Calu3 (cell line): ENCODE measurements at regions not wholly inside any gene's neighbourhood (a gene's known extent, or its start where the extent isn't known, plus 50 kb on each side); places are given as distances from the start of the nearest gene placed in this dataset.

Source experiments
- BruUV-seq: library from RNA; stranded (reverse); fragments of 400-500 nt; replicated peaks from 2 replicates; lab custom pipeline; 2021; lab: Mats Ljungman, UMichigan
- CTCF ChIA-PET: fragments of 300-600 bp; sonication (Branson Sonifier 250); formaldehyde crosslinking; loops from one replicate; lab custom pipeline; 2022; ENCODE audit warnings: antibody characterized with exemption; lab: Charles Lee
- DNase-seq: peaks from one replicate; pipeline ENCODE4 v3.0.0; 2022
- H3K27ac Mint-ChIP-seq: one replicate; pipeline ENCODE4 v1.8.0; 2022; ENCODE audit warnings: mixed read lengths; ENCODE audit not compliant: unreplicated experiment
- H3K27me3 Mint-ChIP-seq: one replicate; pipeline ENCODE4 v1.8.0; 2022; ENCODE audit warnings: mixed read lengths; ENCODE audit not compliant: unreplicated experiment
- H3K36me3 Mint-ChIP-seq: one replicate; pipeline ENCODE4 v1.8.0; 2022; ENCODE audit warnings: mild to moderate bottlenecking, moderate library complexity, mixed read lengths; ENCODE audit not compliant: insufficient read depth, unreplicated experiment
- H3K4me1 Mint-ChIP-seq: one replicate; pipeline ENCODE4 v1.8.0; 2022; ENCODE audit warnings: mild to moderate bottlenecking, low read depth, mixed read lengths; ENCODE audit not compliant: unreplicated experiment
- H3K4me3 Mint-ChIP-seq: one replicate; pipeline ENCODE4 v1.8.0; 2022; ENCODE audit warnings: mild to moderate bottlenecking, low read depth, moderate library complexity, mixed read lengths; ENCODE audit not compliant: unreplicated experiment
- H3K9me3 Mint-ChIP-seq: one replicate; pipeline ENCODE4 v1.8.0; 2022; ENCODE audit warnings: low read depth, mixed read lengths; ENCODE audit not compliant: unreplicated experiment
- intact Hi-C: fragments of 100-400 bp; cut with micrococcal nuclease; formaldehyde crosslinking; loops from one replicate; pipeline ENCODE4 v1.10.0; 2022; ENCODE audit not compliant: unreplicated experiment
- TF ChIP-seq, protein P1 (sequence below): fragments of 200-600 bp; IDR thresholded peaks from one replicate; pipeline ENCODE4 v1.8.0; 2022; ENCODE audit warnings: antibody characterized with exemption; ENCODE audit not compliant: unreplicated experiment

DNA sequence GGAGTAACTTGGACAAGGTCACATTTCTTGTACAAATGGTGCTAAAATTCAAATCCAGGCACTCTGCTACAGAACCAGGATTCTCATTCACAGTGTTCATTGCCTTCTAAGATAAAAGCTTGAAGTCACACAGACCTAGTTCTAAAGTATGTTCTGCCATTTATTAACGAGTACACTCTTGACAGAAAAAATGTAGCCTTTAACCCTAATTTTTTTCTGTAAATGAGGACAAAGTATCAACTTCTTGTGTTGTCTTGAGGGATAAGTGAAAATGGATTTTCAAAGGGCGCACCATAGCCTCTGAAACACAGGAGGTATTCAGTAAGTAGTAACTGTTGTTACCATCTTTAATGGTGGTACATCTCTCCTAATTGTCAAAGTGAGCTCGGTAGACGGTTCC, 379.8 kb upstream of the FLRT2 start:
- Mint-ChIP-seq H3K36me3 (no peaks in the 10 kb centered on the region), H3K27ac (no peak overlapping the region), H3K27me3 (no peaks in the 10 kb centered on the region), H3K4me3 (no peak overlapping the region), H3K4me1 (no peaks in the 10 kb centered on the region), H3K9me3 (peaks cover 10% of the 10 kb centered on the region)
- CTCF ChIA-PET: no interaction called here
- BruUV-seq: no TSS peak
- DNase-seq: no peak
- TF ChIP-seq, protein P1, sequence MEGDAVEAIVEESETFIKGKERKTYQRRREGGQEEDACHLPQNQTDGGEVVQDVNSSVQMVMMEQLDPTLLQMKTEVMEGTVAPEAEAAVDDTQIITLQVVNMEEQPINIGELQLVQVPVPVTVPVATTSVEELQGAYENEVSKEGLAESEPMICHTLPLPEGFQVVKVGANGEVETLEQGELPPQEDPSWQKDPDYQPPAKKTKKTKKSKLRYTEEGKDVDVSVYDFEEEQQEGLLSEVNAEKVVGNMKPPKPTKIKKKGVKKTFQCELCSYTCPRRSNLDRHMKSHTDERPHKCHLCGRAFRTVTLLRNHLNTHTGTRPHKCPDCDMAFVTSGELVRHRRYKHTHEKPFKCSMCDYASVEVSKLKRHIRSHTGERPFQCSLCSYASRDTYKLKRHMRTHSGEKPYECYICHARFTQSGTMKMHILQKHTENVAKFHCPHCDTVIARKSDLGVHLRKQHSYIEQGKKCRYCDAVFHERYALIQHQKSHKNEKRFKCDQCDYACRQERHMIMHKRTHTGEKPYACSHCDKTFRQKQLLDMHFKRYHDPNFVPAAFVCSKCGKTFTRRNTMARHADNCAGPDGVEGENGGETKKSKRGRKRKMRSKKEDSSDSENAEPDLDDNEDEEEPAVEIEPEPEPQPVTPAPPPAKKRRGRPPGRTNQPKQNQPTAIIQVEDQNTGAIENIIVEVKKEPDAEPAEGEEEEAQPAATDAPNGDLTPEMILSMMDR: no peak
- intact Hi-C loops: no loop called here

DNA sequence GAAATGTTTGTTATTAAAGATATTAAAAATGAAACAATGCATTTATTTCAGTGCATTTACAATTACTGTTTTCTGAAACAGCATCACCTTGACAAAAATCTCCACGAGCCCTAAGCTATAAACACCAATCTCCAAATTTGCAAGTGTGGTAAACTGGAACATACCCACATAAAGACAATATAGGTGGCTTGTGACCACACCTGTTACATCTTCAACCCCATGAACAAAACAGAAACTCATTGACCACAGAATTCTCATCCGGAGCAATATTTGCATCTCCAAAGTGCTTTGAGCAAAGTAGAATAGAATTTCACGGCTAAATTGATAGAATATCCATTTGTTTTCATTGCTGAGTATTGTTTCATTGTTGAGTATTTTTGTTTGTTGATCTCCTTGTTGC, 375.2 kb upstream of the FLRT2 start:
- TF ChIP-seq, protein P1: no peak
- no peak for DNase-seq
- intact Hi-C loops: no loop called here
- CTCF ChIA-PET: no interaction called here
- Mint-ChIP-seq H3K4me1 (no peaks in the 10 kb centered on the region), H3K4me3 (no peak overlapping the region), H3K36me3 (no peaks in the 10 kb centered on the region), H3K9me3 (peaks cover 7% of the 10 kb centered on the region), H3K27me3 (no peaks in the 10 kb centered on the region), H3K27ac (no peak overlapping the region)
- BruUV-seq: no TSS peak

DNA sequence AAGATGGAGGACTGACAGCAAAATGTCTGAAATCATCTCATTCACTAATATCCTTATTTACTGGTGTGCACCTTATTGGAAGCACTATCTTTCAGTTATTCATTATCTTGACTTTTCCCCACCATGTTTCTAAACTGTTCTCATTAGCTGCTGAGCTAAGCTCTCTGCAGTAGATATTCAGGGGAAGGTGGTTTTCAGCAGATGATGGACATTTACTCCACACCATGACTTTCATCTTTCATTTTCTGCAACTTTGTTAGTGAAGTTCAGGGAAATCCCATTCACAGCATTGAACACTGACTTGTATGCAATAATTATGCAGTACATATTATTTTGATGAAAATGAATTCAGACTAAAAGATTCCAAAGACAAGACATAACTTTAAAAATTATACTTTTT, 373.6 kb upstream of the FLRT2 start:
- Mint-ChIP-seq H3K4me1 (no peaks in the 10 kb centered on the region), H3K27me3 (no peaks in the 10 kb centered on the region), H3K9me3 (peaks cover 7% of the 10 kb centered on the region), H3K27ac (no peak overlapping the region), H3K36me3 (no peaks in the 10 kb centered on the region), H3K4me3 (no peak overlapping the region)
- TF ChIP-seq, protein P1: no peak
- no peak for DNase-seq
- no TSS peak for BruUV-seq
- CTCF ChIA-PET: no interaction called here
- intact Hi-C loops: no loop called here

DNA sequence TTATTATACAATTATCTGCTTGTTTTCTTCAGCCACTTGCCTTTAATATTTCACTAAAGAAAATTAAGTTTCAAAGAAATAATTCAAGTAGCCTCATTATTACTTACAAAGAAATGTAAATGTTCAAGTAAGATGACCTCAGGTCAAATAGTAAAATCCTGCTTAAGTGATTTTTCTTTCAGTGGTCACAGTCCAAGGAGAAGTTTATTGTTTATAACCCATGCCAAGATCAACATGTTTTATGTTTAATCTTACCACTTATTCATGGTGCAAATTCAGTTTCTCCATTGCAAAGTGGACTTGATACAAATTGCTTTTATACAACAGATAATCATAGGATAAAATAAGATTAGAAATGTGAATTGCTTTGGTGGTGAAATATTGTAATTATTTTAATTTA, 370.2 kb upstream of the FLRT2 start:
- H3K4me3 Mint-ChIP-seq: no peak overlapping the region
- CTCF ChIA-PET: no interaction called here
- no peak overlapping the region for H3K27ac Mint-ChIP-seq
- DNase-seq: no peak
- intact Hi-C loops: no loop called here
- no peaks in the 10 kb centered on the region for H3K4me1 Mint-ChIP-seq
- H3K27me3 Mint-ChIP-seq: no peaks in the 10 kb centered on the region
- peaks cover 11% of the 10 kb centered on the region for H3K9me3 Mint-ChIP-seq
- H3K36me3 Mint-ChIP-seq: no peaks in the 10 kb centered on the region
- no TSS peak for BruUV-seq
- TF ChIP-seq, protein P1: no peak
